Heart left ventricle (tissue), 16 donors: ENCODE measurements at regions not wholly inside any gene's neighbourhood (a gene's known extent, or its start where the extent isn't known, plus 50 kb on each side); places are given as distances from the start of the nearest gene placed in this dataset.
"Not testable (repeated sequence)": the region's sequence is repeated elsewhere in the genome, so short reads cannot be mapped to it uniquely, and the experiment has no call there.

Experiments used
- ATAC-seq, 4 donors: fragments of 200-7000 bp; cut with Tn5 transposase; one replicate each; pipeline ENCODE4 v1.9.1; 2020 to 2022; ENCODE audit warnings: moderate library complexity in 4 of 4, mild to moderate bottlenecking in 3 of 4, moderate number of reproducible peaks in 1 of 4
- DNase-seq, 5 donors: peaks; one replicate each; pipeline ENCODE4 v3.0.0-alpha.2; 2020
- H3K27ac ChIP-seq, 12 donors: fragments of 200-600 bp; sonication (generic) in 4 of 12; one replicate each; pipeline versions ENCODE4 v1.5.0 to v1.8.0; 2016 to 2022; ENCODE audit warnings: mild to moderate bottlenecking in 2 of 12
- H3K27me3 ChIP-seq, 9 donors: fragments of 200-600 bp; sonication (generic) in 2 of 9; one replicate each; pipeline versions ENCODE4 v1.5.1 to v1.8.0; 2016 to 2022; ENCODE audit warnings: mild to moderate bottlenecking in 3 of 9
- H3K36me3 ChIP-seq, 9 donors: fragments of 200-600 bp; sonication (generic) in 2 of 9; one replicate each; pipeline versions ENCODE4 v1.5.0 to v1.8.0; 2018 to 2022; ENCODE audit warnings: mild to moderate bottlenecking in 2 of 9
- H3K4me1 ChIP-seq, 12 donors: fragments of 200-600 bp; sonication (generic) in 4 of 12; one replicate each; pipeline versions ENCODE4 v1.5.0 to v1.8.0; 2016 to 2022; ENCODE audit warnings: mild to moderate bottlenecking in 3 of 12
- H3K4me3 ChIP-seq, 12 donors: fragments of 200-600 bp; sonication (generic) in 4 of 12; one replicate each; pipeline versions ENCODE4 v1.5.0 to v1.8.0; 2017 to 2022; ENCODE audit warnings: mild to moderate bottlenecking in 9 of 12, moderate library complexity in 4 of 12
- H3K9me3 ChIP-seq, 12 donors: fragments of 200-600 bp; sonication (generic) in 4 of 12; one replicate each; pipeline versions ENCODE4 v1.5.0 to v1.8.0; 2016 to 2022; ENCODE audit warnings: mild to moderate bottlenecking in 1 of 12
- CTCF ChIP-seq, 12 donors: fragments of 200-600 bp; sonication (generic) in 4 of 12; IDR thresholded peaks; one replicate each; pipeline versions ENCODE4 v1.5.0 to v1.8.0; 2018 to 2022; ENCODE audit warnings: antibody characterized with exemption in 12 of 12, mild to moderate bottlenecking in 5 of 12
- POLR2A ChIP-seq, 2 donors: fragments of 450-650 bp; IDR thresholded peaks; one replicate each; pipeline ENCODE4 v1.6.1; 2017; ENCODE audit warnings: antibody characterized with exemption in 2 of 2, mild to moderate bottlenecking in 2 of 2, moderate library complexity in 2 of 2
- WGBS, 4 donors: extraction: QIAGEN DNeasy Blood & Tissue Kit in 2 of 4; methylation state at CpG; one replicate each; pipeline versions ENCODE4 v1.1.5 to v1.1.7; 2013 to 2018; 5-methylcytosine and 5-hydroxymethylcytosine counted together
- intact Hi-C, 10 donors: fragments of 100-400 bp; cut with DNase I; formaldehyde crosslinking; loops; one replicate each; pipeline versions ENCODE4 v1.11.1 to v1.14.2; 2022
- donor health status: ischemic (EF 13 %, LVEDD 7.1; RV severe dilation, severe dysfunction).
- donor health status: healthy with polysubstance abuse.
- donor health status: DM: no; HTN: yes; CAD: no.
- donor health status: DM: no; HTN: no; CAD: no.
- donor health status: ischemic (EF 25% LVEDD 6.9; RV normal size, moderate dysfunction).
- donor health status: ischemic (EF 25% LVEDD 5.7; RV mildly dilated, moderate dysfunction).
- donor health status: healthy.
- donor health status: DM: yes; HTN: yes; CAD: no.
- donor health status: ischemic (EF 35%, LVEDD 5.7; RV mildly dilated, moderate dysfunction).
- donor health status: nonischemic (EF 11% LVEDD 7.7; RV severe dilation, severe dysfunction).
- donor health status: DM: yes; HTN: yes; CAD: no.
- donor health status: PGD.
- donor health status: ischemic (EF 29% LVEDD 5.4; RV normal size, mild dysfunction).
- donor health status: nonischemic (EF 23%, LVEDD 6.1; RV moderate dilation, normal function).

GRCh38 chr17:68148936-68149335, 98.9 kb upstream of the AMZ2 start:
- ATAC-seq (no peak), DNase-seq (no peak)
- 96 to 98% (median 97%) methylated on average over 3 of the region's 3 CpGs for WGBS, 4 donors
- intact Hi-C loops = no loop called here
- H3K27me3 ChIP-seq = no peaks in the 10 kb centered on the region
- peaks cover 0 to 3% (median 0%) of the 10 kb centered on the region in 12 donors for H3K4me1 ChIP-seq
- H3K4me3 ChIP-seq = no peak overlapping the region
- no peaks in the 10 kb centered on the region for H3K36me3 ChIP-seq
- no peaks in the 10 kb centered on the region for H3K9me3 ChIP-seq
- no peak for TF ChIP-seq CTCF (IDR thresholded peaks at IDR 0.05)
- no peak overlapping the region for H3K27ac ChIP-seq

- no peak for TF ChIP-seq CTCF (IDR thresholded peaks at IDR 0.05)
- TF ChIP-seq POLR2A (IDR thresholded peaks at IDR 0.05) = no peak
- WGBS, 4 donors = 80 to 89% (median 80%) methylated on average over 18 of the region's 18 CpGs
- H3K4me3 ChIP-seq = no peak overlapping the region
- H3K27me3 ChIP-seq = no peaks in the 10 kb centered on the region
- intact Hi-C loops = no loop called here
- peaks cover 0 to 3% (median 0%) of the 10 kb centered on the region in 12 donors for H3K4me1 ChIP-seq
- no peaks in the 10 kb centered on the region for H3K9me3 ChIP-seq
- DNase-seq = peak in 3 of 5 donors; percentile 45 to 69 (median 49)
- peak in 3 of 4 donors; percentile 33 to 92 (median 71) for ATAC-seq
- H3K36me3 ChIP-seq = no peaks in the 10 kb centered on the region
- peak overlapping the region in 2 of 12 donors; percentile 32 to 49 for H3K27ac ChIP-seq
These were observed 95.7 kb upstream of the AMZ2 start for GRCh38 chr17:68152161-68152571.

DNA sequence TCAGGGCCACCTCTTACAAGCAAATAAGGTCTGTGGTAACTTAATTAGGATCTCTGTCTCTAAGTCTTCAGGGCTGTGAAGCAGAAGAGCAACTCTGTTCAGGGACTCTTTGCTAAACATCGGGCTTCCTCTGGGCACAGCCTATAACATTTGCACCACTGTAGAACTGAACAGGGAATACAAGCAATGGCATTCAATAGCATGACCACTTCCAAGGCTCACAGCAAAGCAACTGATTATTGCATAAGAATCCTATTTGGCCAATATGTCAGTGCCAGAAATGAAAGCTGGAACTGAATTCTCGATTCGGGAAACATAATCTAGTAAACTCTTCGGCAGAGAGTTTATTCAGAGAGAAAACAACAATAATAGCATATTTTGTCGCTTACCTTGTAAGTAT, 92.2 kb upstream of the AMZ2 start:
- Histone ChIP-seq H3K4me3 (no peak overlapping the region), H3K9me3 (no peaks in the 10 kb centered on the region), H3K4me1 (peaks cover 0 to 3% (median 0%) of the 10 kb centered on the region in 12 donors), H3K27ac (no peak overlapping the region), H3K27me3 (no peaks in the 10 kb centered on the region), H3K36me3 (no peaks in the 10 kb centered on the region)
- intact Hi-C loops = no loop called here
- 88 to 95% (median 92%) methylated on average over 5 of the region's 5 CpGs for WGBS, 4 donors
- TF ChIP-seq POLR2A (IDR thresholded peaks at IDR 0.05) = no peak
- ATAC-seq (no peak), DNase-seq (no peak)

DNA sequence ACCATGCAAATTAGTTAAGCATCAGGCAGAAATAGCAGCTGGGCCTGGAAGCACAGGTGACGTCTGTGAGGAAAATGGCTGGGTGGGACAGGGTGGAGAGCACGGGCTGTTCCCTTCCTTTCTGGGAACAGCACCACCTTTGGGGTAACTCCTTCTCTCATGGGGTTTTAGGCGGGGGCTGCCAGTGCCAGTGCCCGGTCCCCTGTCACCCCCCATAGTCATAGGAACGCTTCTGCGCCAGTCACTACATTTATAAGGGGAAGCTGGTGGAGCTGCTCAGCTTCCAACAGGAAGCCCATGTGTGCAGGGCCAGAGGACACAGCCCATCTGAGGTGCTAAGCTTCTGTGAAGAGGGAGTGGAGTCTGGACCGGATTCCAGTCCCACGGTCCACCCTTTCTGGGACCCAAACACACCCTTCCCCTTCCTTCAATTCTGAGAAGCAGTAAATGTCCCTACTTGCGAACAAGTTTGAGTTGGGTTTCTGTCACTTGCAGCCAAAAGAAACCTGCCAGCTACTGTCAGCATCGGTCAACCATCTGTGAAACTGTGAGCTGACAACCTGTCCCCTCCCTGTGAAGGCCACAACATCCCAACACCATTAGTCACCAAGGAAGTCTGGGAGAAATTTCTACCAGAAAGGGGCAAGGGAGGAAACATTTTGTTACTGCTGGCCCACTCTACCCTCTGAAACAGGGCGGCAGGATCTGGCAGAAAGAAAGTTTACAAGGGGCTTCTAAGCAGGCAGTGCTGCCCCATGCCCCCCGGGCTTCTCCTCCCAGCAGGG, 86.0 kb upstream of the AMZ2 start:
- 60 to 80% (median 75%) methylated on average over 11 to 12 of the region's 12 CpGs for WGBS, 4 donors
- intact Hi-C loops = loop anchor here in 4 of 10 donors (2.0 to 10.0 kb wide), 3 partner anchors 95 to 109 kb away; no protein-coding TSS in a partner anchor
- peak overlapping the region; percentile 58 to 96 (median 84) for H3K27ac ChIP-seq
- H3K4me3 ChIP-seq = no peak overlapping the region
- H3K9me3 ChIP-seq = no peaks in the 10 kb centered on the region
- no peak for TF ChIP-seq POLR2A (IDR thresholded peaks at IDR 0.05)
- no peak for TF ChIP-seq CTCF (IDR thresholded peaks at IDR 0.05)
- no peaks in the 10 kb centered on the region for H3K36me3 ChIP-seq
- ATAC-seq (peak; percentile 87 to 93 (median 90)), DNase-seq (peak in 4 of 5 donors; percentile 38 to 74 (median 58))
- peaks cover 0 to 22% (median 2%) of the 10 kb centered on the region in 12 donors for H3K4me1 ChIP-seq
- H3K27me3 ChIP-seq = no peaks in the 10 kb centered on the region

- intact Hi-C loops = loop anchor here in 2 of 10 donors (10.0 kb wide), 1 partner anchor 114 kb away; no protein-coding TSS in a partner anchor
- H3K4me1 ChIP-seq, ATAC-seq, H3K27me3 ChIP-seq, H3K36me3 ChIP-seq, DNase-seq, H3K4me3 ChIP-seq, H3K9me3 ChIP-seq: not testable (repeated sequence)
- WGBS, 4 donors = 67 to 80% (median 71%) methylated on average over 9 of the region's 9 CpGs
- H3K27ac ChIP-seq = peak overlapping the region in 1 of 12 donors; percentile 27
These were observed 79.3 kb upstream of the AMZ2 start for GRCh38 chr17:68168273-68169164.

DNA sequence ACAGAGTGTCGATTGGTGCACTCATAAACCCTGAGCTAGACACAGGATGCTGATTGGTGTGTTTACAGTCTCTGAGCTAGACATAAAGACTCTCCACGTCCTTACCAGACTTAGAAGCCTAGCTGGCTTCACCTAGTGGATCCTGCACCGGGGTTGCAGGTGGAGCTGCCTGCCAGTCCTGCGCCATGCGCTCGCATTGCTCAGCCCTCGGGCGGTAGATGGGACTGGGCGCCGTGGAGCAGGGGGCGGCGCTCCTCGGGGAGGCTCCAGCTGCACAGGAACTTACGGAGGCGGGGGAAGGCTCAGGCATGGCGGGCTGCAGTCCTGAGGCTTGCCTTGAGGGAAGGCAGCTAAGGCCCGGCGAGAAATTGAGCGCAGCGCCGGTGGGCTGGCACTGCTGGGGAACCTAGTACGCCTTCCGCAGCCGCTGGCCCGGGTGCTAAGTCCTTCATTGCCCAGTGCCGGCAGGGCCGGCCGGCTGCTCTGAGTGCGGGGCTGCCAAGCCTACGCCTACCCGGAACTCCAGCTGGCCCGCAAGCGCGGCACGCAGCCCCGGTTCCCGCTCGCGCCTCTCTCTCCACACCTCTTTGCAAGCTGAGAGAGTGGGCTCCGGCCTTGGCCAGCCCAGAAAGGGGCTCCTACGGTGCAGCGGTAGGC, 78.5 kb upstream of the AMZ2 start:
- not testable (repeated sequence) for ATAC-seq, DNase-seq, H3K27me3 ChIP-seq, H3K36me3 ChIP-seq, H3K4me1 ChIP-seq, H3K9me3 ChIP-seq
- 86 to 94% (median 91%) methylated on average over 28 to 42 of the region's 42 CpGs for WGBS, 4 donors
- H3K4me3 ChIP-seq = peak overlapping the region in 5 of 12 donors; percentile 22 to 54 (median 36)
- peak overlapping the region in 1 of 12 donors; percentile 9 for H3K27ac ChIP-seq
- intact Hi-C loops = loop anchor here in 2 of 10 donors (10.0 kb wide), 1 partner anchor 114 kb away; no protein-coding TSS in a partner anchor
